ENCODE measurements at regions not wholly inside any gene's neighbourhood (a gene's known extent, or its start where the extent isn't known, plus 50 kb on each side); places are given as distances from the start of the nearest gene placed in this dataset.

DNA sequence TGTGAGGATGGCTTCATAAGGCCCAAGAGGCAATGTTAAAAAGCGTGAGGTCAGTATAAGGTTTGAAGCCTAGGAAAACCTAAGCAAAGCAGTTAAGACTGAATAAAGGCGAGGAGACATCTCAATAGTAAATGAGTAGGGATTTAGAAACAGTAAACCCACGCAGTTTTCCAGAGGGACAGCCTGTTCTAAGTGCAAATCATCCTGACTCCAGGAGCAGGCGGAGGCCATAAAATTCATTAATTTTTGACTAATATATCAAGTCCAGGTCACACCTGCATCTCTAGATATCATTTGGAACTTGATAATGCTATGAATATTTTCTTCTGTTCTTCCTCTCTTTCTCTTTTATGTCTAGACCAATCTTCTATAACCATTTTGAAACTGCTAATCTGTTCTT, 597.0 kb upstream of the RGS18 start:
- TF ChIP-seq CTCF (optimal IDR thresholded peaks at IDR 0.05 in 1 of 3, IDR thresholded peaks at IDR 0.05 in 1 of 3, conservative IDR thresholded peaks at IDR 0.05 in 1 of 3; ENCODE audit: extremely low read depth in 1 of 3, insufficient read depth in 2 of 3, low read length in 3 of 3) (no peak), EZH2 (IDR thresholded peaks at IDR 0.05; ENCODE audit: low read length) (no peak)
- no peaks in the 10 kb centered on the region for H3K9me3 ChIP-seq (ENCODE audit: control insufficient read depth, low read depth, low read length)
- H3K4me1 ChIP-seq (ENCODE audit: control insufficient read depth, extremely low read depth, insufficient read depth, low read length) = no peaks in the 10 kb centered on the region
- dilution Hi-C loops (cut with MboI; ENCODE audit: extremely low pct_ligation_motif_present, low sequenced_read_pairs) = no loop called here
- no peaks in the 10 kb centered on the region for H3K36me3 ChIP-seq (ENCODE audit: control insufficient read depth in 2 of 2, extremely low read depth in 1 of 2, insufficient read depth in 2 of 2, low read length in 2 of 2)
- H4K20me1 ChIP-seq (ENCODE audit: control insufficient read depth, extremely low read depth, insufficient read depth, low read length) = no peaks in the 10 kb centered on the region
- no peaks in the 10 kb centered on the region for H3K27me3 ChIP-seq (ENCODE audit: control insufficient read depth, extremely low read depth, insufficient read depth, low read length)
- no peak for DNase-seq (ENCODE audit: low read depth, low spot score)
- H3K9ac ChIP-seq (ENCODE audit: control insufficient read depth, extremely low read depth, insufficient read depth, low read length) = no peak overlapping the region
- H3K9me1 ChIP-seq (ENCODE audit: control insufficient read depth, extremely low read depth, insufficient read depth, low read length) = no peaks in the 10 kb centered on the region
- no peak overlapping the region for H3K4me3 ChIP-seq (ENCODE audit: control insufficient read depth in 2 of 3, extremely low read depth in 1 of 3, insufficient read depth in 2 of 3, low read depth in 1 of 3, low read length in 3 of 3)
- no peaks in the 10 kb centered on the region for H3K79me2 ChIP-seq (ENCODE audit: control insufficient read depth, insufficient read depth, low read length)
- no peak for FAIRE-seq
- H3K4me2 ChIP-seq (ENCODE audit: control insufficient read depth, extremely low read depth, insufficient read depth, low read depth, low read length) = no peak overlapping the region
- no peak overlapping the region for H3K27ac ChIP-seq (ENCODE audit: control insufficient read depth, insufficient read depth, low read length)
- no peak overlapping the region for H2AFZ ChIP-seq (ENCODE audit: control insufficient read depth, low read length)

DNA sequence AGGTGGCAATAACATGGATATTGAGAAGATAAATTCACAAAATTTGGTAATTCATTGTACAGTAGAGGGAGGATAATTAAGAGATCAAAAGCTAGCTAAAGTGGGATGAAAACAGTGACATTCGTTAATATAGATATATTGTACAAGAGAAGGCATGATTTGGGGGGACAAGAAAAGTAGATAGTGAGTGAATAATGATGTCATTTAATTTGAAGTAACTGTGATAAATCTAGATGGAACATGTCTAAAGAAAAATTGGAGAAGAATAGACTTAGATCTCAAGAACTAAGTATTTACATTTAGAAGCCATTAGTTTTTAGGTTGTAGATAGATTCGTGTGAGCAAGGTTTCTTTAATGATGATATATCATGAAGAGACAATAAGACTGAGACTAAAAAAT, 594.0 kb upstream of the RGS18 start:
- no peaks in the 10 kb centered on the region for H3K27me3 ChIP-seq (ENCODE audit: control insufficient read depth, extremely low read depth, insufficient read depth, low read length)
- H4K20me1 ChIP-seq (ENCODE audit: control insufficient read depth, extremely low read depth, insufficient read depth, low read length) = no peaks in the 10 kb centered on the region
- no peak overlapping the region for H3K4me3 ChIP-seq (ENCODE audit: control insufficient read depth in 2 of 3, extremely low read depth in 1 of 3, insufficient read depth in 2 of 3, low read depth in 1 of 3, low read length in 3 of 3)
- dilution Hi-C loops (cut with MboI; ENCODE audit: extremely low pct_ligation_motif_present, low sequenced_read_pairs) = no loop called here
- H3K9me1 ChIP-seq (ENCODE audit: control insufficient read depth, extremely low read depth, insufficient read depth, low read length) = no peaks in the 10 kb centered on the region
- no peak overlapping the region for H3K9ac ChIP-seq (ENCODE audit: control insufficient read depth, extremely low read depth, insufficient read depth, low read length)
- H3K79me2 ChIP-seq (ENCODE audit: control insufficient read depth, insufficient read depth, low read length) = no peaks in the 10 kb centered on the region
- DNase-seq (ENCODE audit: low read depth, low spot score) = no peak
- no peak overlapping the region for H3K27ac ChIP-seq (ENCODE audit: control insufficient read depth, insufficient read depth, low read length)
- H2AFZ ChIP-seq (ENCODE audit: control insufficient read depth, low read length) = no peak overlapping the region
- H3K36me3 ChIP-seq (ENCODE audit: control insufficient read depth in 2 of 2, extremely low read depth in 1 of 2, insufficient read depth in 2 of 2, low read length in 2 of 2) = no peaks in the 10 kb centered on the region
- no peak for TF ChIP-seq EZH2 (IDR thresholded peaks at IDR 0.05; ENCODE audit: low read length)
- no peak for TF ChIP-seq CTCF (optimal IDR thresholded peaks at IDR 0.05 in 1 of 3, IDR thresholded peaks at IDR 0.05 in 1 of 3, conservative IDR thresholded peaks at IDR 0.05 in 1 of 3; ENCODE audit: extremely low read depth in 1 of 3, insufficient read depth in 2 of 3, low read length in 3 of 3)
- no peaks in the 10 kb centered on the region for H3K4me1 ChIP-seq (ENCODE audit: control insufficient read depth, extremely low read depth, insufficient read depth, low read length)
- no peak for FAIRE-seq
- no peak overlapping the region for H3K4me2 ChIP-seq (ENCODE audit: control insufficient read depth, extremely low read depth, insufficient read depth, low read depth, low read length)
- no peaks in the 10 kb centered on the region for H3K9me3 ChIP-seq (ENCODE audit: control insufficient read depth, low read depth, low read length)

Data from keratinocyte (primary cell).